BJ (cell line): ENCODE measurements at regions not wholly inside any gene's neighbourhood (a gene's known extent, or its start where the extent isn't known, plus 50 kb on each side); places are given as distances from the start of the nearest gene placed in this dataset.

Source experiments
- CTCF ChIA-PET: fragments of 350-600 bp; formaldehyde crosslinking; extraction: SDS; loops from one replicate; lab custom pipeline; 2021; ENCODE audit warnings: antibody characterized with exemption, inconsistent platforms; lab: Yijun Ruan, JAX
- POLR2A ChIA-PET: fragments of 300-600 bp; sonication (Branson Sonifier 250); formaldehyde crosslinking; extraction: SDS; loops from one replicate; lab custom pipeline; 2021; ENCODE audit warnings: antibody characterized with exemption; lab: Charles Lee
- DNase-seq: peaks from one replicate; pipeline ENCODE4 v3.0.0-alpha.2; 2011; ENCODE audit warnings: low read depth
- H3K27me3 ChIP-seq: 2 replicates; pipeline ENCODE4 v1.6.0; 2011; ENCODE audit warnings: low read length; ENCODE audit not compliant: control insufficient read depth, insufficient read depth
- H3K36me3 ChIP-seq: 2 replicates; pipeline ENCODE4 v1.5.1; 2011; ENCODE audit warnings: low read length; ENCODE audit not compliant: control insufficient read depth, insufficient read depth
- H3K4me3 ChIP-seq: 2 replicates; pipeline ENCODE4 v1.5.1; 2011; ENCODE audit warnings: low read depth, mild to moderate bottlenecking, control low read depth, low read length
- CTCF ChIP-seq: IDR thresholded peaks from 2 replicates; pipeline ENCODE4 v1.5.1; 2011; ENCODE audit warnings: low read depth, mild to moderate bottlenecking, control low read depth, inconsistent platforms, low read length, moderate library complexity; ENCODE audit not compliant: insufficient read depth

- CTCF ChIA-PET: interaction anchor here (1.3 kb wide), 1 partner anchor 231 kb away, joined by 4 read pairs; no protein-coding TSS in a partner anchor
- Histone ChIP-seq H3K36me3 (no peaks in the 10 kb centered on the region), H3K4me3 (no peak overlapping the region), H3K27me3 (no peaks in the 10 kb centered on the region)
- no peak for TF ChIP-seq CTCF
- no peak for DNase-seq
- POLR2A ChIA-PET: no interaction called here
Observed at GRCh38 chr4:41430792-41431191, 107.2 kb upstream of the LIMCH1 start.

- POLR2A ChIA-PET: no interaction called here
- H3K36me3 ChIP-seq: no peaks in the 10 kb centered on the region
- no peak for DNase-seq
- H3K27me3 ChIP-seq: no peaks in the 10 kb centered on the region
- CTCF ChIA-PET: interaction anchor here (1.3 to 1.4 kb wide), 2 partner anchors 213 to 231 kb away, joined by 3 to 4 read pairs; no protein-coding TSS in a partner anchor
- no peak for TF ChIP-seq CTCF
- no peak overlapping the region for H3K4me3 ChIP-seq
Observed at GRCh38 chr4:41431276-41431675, 106.7 kb upstream of the LIMCH1 start.

GRCh38 chr4:41432219-41432618 is 105.7 kb upstream of the LIMCH1 start:
- Histone ChIP-seq H3K4me3 (no peak overlapping the region), H3K27me3 (no peaks in the 10 kb centered on the region), H3K36me3 (no peaks in the 10 kb centered on the region)
- no peak for TF ChIP-seq CTCF
- ChIA-PET POLR2A (no interaction called here), CTCF (interaction anchor here (1.4 kb wide), 1 partner anchor 212 kb away, joined by 3 read pairs; no protein-coding TSS in a partner anchor)
- DNase-seq: no peak

- ChIA-PET CTCF (interaction anchor here (1.4 kb wide), 1 partner anchor 212 kb away, joined by 3 read pairs; no protein-coding TSS in a partner anchor), POLR2A (no interaction called here)
- H3K36me3 ChIP-seq: no peaks in the 10 kb centered on the region
- H3K4me3 ChIP-seq: no peak overlapping the region
- no peaks in the 10 kb centered on the region for H3K27me3 ChIP-seq
- TF ChIP-seq CTCF: no peak
- DNase-seq: peak; percentile 80
Observed at GRCh38 chr4:41432881-41433280, 105.1 kb upstream of the LIMCH1 start.

- no peak overlapping the region for H3K4me3 ChIP-seq
- H3K36me3 ChIP-seq: no peaks in the 10 kb centered on the region
- no peak for DNase-seq
- no peaks in the 10 kb centered on the region for H3K27me3 ChIP-seq
- no peak for TF ChIP-seq CTCF
- CTCF ChIA-PET: no interaction called here
- POLR2A ChIA-PET: no interaction called here
Observed at GRCh38 chr4:41433361-41433760, 104.6 kb upstream of the LIMCH1 start.
